B cell (primary cell): ENCODE measurements at regions not wholly inside any gene's neighbourhood (a gene's known extent, or its start where the extent isn't known, plus 50 kb on each side); places are given as distances from the start of the nearest gene placed in this dataset.

Experiments
- ATAC-seq: fragments of 200-7000 bp; cut with Tn5 transposase; one replicate; pipeline ENCODE4 v1.10.0; 2021; ENCODE audit warnings: low read depth, mild to moderate bottlenecking, moderate number of reproducible peaks, moderate library complexity
- CTCF ChIA-PET: fragments of 350-600 bp; sonication (Branson Sonifier 250); formaldehyde crosslinking; loops from one replicate; lab custom pipeline; 2021; ENCODE audit warnings: antibody characterized with exemption, inconsistent platforms; lab: Charles Lee
- POLR2A ChIA-PET: fragments of 350-600 bp; sonication (Branson Sonifier 250); formaldehyde crosslinking; loops from one replicate; lab custom pipeline; 2021; ENCODE audit warnings: antibody characterized with exemption; lab: Charles Lee
- DNase-seq: peaks from one replicate; pipeline ENCODE4 v3.0.0; 2013
- H2AFZ ChIP-seq: 2 replicates; pipeline ENCODE4 v1.6.1; 2012; ENCODE audit warnings: mild to moderate bottlenecking, low read depth, low read length; ENCODE audit not compliant: insufficient read depth, poor library complexity, severe bottlenecking
- H3K27ac ChIP-seq, 2 donors: 1 replicate in 1 of 2; 2 replicates in 1 of 2; pipeline ENCODE4 v1.5.1; 2012 to 2013; ENCODE audit warnings: low read length in 2 of 2, mild to moderate bottlenecking in 2 of 2, moderate library complexity in 1 of 2
- H3K27me3 ChIP-seq, 4 experiments: fragments of 200-600 bp in 1 of 4; sonication (generic) in 1 of 4; replicated peaks in 1 of 4; 1 replicate in 2 of 4; 2 replicates in 2 of 4; pipeline versions ENCODE4 v1.6.1 to v1.7.0; 2013 to 2016; ENCODE audit warnings: low read length in 3 of 4, mild to moderate bottlenecking in 2 of 4, mixed read lengths in 1 of 4, moderate library complexity in 1 of 4; ENCODE audit not compliant: insufficient read depth in 4 of 4, control insufficient read depth in 3 of 4; ENCODE audit errors: control extremely low read depth in 1 of 4
- H3K36me3 ChIP-seq, 2 experiments: replicated peaks in 1 of 2; 1 replicate in 1 of 2; 2 replicates in 1 of 2; pipeline versions ENCODE4 v1.6.1 to v1.7.1; 2013; ENCODE audit warnings: low read length in 1 of 2; ENCODE audit not compliant: insufficient read depth in 2 of 2, control insufficient read depth in 1 of 2; ENCODE audit errors: control extremely low read depth in 1 of 2, extremely low read depth in 1 of 2
- H3K4me1 ChIP-seq, 2 donors: fragments of 200-600 bp in 1 of 2; sonication (generic) in 1 of 2; 1 replicate in 1 of 2; 2 replicates in 1 of 2; pipeline versions ENCODE4 v1.5.1 to v1.6.1; 2013 to 2017; ENCODE audit warnings: low read length in 2 of 2; ENCODE audit not compliant: control insufficient read depth in 2 of 2, insufficient read depth in 2 of 2
- H3K4me2 ChIP-seq: replicated peaks from 2 replicates; pipeline ENCODE3; 2012; ENCODE audit warnings: mild to moderate bottlenecking, low read depth, low read length; ENCODE audit not compliant: poor library complexity, severe bottlenecking
- H3K4me3 ChIP-seq, 5 experiments: fragments of 200-600 bp in 1 of 5; sonication (generic) in 1 of 5; 1 replicate in 3 of 5; 2 replicates in 2 of 5; pipeline versions ENCODE4 v1.5.1 to v1.7.0; 2011 to 2016; ENCODE audit warnings: low read length in 4 of 5, mild to moderate bottlenecking in 4 of 5, low read depth in 2 of 5, control low read depth in 1 of 5, moderate library complexity in 1 of 5; ENCODE audit not compliant: insufficient read depth in 1 of 5; ENCODE audit errors: control extremely low read depth in 1 of 5, extremely low read depth in 1 of 5
- H3K79me2 ChIP-seq: fragments of 200-600 bp; sonication (generic); one replicate; pipeline ENCODE4 v1.6.0; 2016; ENCODE audit warnings: low read length; ENCODE audit not compliant: control insufficient read depth, insufficient read depth
- H3K9ac ChIP-seq: fragments of 200-600 bp; sonication (generic); 2 replicates; pipeline ENCODE4 v1.6.1; 2017; ENCODE audit warnings: mild to moderate bottlenecking, low read length, moderate library complexity
- H3K9me3 ChIP-seq, 3 donors: one replicate each; pipeline versions ENCODE4 v1.6.1 to v1.7.1; 2013; ENCODE audit warnings: low read length in 2 of 3; ENCODE audit not compliant: control insufficient read depth in 2 of 3, insufficient read depth in 1 of 3; ENCODE audit errors: control extremely low read depth in 1 of 3
- H4K20me1 ChIP-seq: 2 replicates; pipeline ENCODE4 v1.6.0; 2012; ENCODE audit warnings: mild to moderate bottlenecking, low read length; ENCODE audit not compliant: insufficient read depth, control insufficient read depth, poor library complexity, severe bottlenecking
- H3K27ac Mint-ChIP-seq: one replicate; pipeline ENCODE4 v1.8.0; 2021; ENCODE audit warnings: mixed read lengths
- H3K27me3 Mint-ChIP-seq: one replicate; pipeline ENCODE4 v1.8.0; 2021; ENCODE audit warnings: mixed read lengths
- H3K4me1 Mint-ChIP-seq: one replicate; pipeline ENCODE4 v1.8.0; 2021; ENCODE audit warnings: mixed read lengths
- H3K4me3 Mint-ChIP-seq: one replicate; pipeline ENCODE4 v1.8.0; 2021; ENCODE audit warnings: mixed read lengths
- H3K9me3 Mint-ChIP-seq: one replicate; pipeline ENCODE4 v1.8.0; 2022; ENCODE audit warnings: mixed read lengths; ENCODE audit not compliant: insufficient read depth
- EZH2 ChIP-seq: IDR thresholded peaks from 2 replicates; pipeline ENCODE4 v1.6.1; 2012; ENCODE audit warnings: borderline replicate concordance, low read depth, mild to moderate bottlenecking, moderate library complexity, low read length; ENCODE audit not compliant: insufficient read depth, poor library complexity, severe bottlenecking
- WGBS: methylation state at CpG from one replicate; pipeline ENCODE4 v1.1.5; 2013; ENCODE audit warnings: missing lambda C conversion rate; ENCODE audit not compliant: insufficient coverage; 5-methylcytosine and 5-hydroxymethylcytosine counted together
- intact Hi-C: fragments of 100-400 bp; cut with micrococcal nuclease; formaldehyde crosslinking; loops from one replicate; pipeline ENCODE4 v1.10.0; 2022
- TF ChIP-seq, protein P1 (sequence below): fragments of 200-600 bp; IDR thresholded peaks from one replicate; pipeline ENCODE4 v1.8.0; 2022; ENCODE audit warnings: antibody characterized with exemption, mild to moderate bottlenecking

DNA sequence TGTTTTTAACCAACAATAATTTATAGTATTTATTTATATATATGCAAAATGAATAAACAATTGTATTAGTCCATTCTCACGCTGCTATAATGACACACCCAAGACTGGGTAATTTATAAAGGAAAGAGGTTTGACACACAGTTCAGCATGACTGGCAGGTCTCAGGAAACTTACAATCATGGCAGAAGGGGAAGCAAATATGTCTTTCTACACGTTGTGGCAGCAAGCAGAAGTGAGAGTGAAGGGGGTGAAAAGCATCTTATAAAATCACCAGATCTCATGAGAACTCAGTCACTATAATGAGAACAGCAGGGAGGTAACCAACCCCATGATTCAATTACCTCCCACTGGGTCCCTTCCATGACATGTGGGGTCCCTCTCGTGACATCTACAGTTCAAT, 162.8 kb upstream of the SLITRK3 start:
- no peak overlapping the region for H3K4me3 Mint-ChIP-seq
- Histone ChIP-seq H3K4me1 (no peaks in the 10 kb centered on the region), H3K4me2 (no peak overlapping the region), H3K9ac (no peak overlapping the region), H3K27me3 (no peaks in the 10 kb centered on the region), H3K4me3 (no peak overlapping the region), H3K36me3 (no peaks in the 10 kb centered on the region), H3K27ac (no peak overlapping the region), H3K79me2 (no peaks in the 10 kb centered on the region), H3K9me3 (no peaks in the 10 kb centered on the region), H4K20me1 (no peaks in the 10 kb centered on the region), H2AFZ (no peak overlapping the region)
- no peaks in the 10 kb centered on the region for H3K4me1 Mint-ChIP-seq
- no peak overlapping the region for H3K27ac Mint-ChIP-seq
- ATAC-seq = no peak
- ChIA-PET CTCF (no interaction called here), POLR2A (no interaction called here)
- H3K27me3 Mint-ChIP-seq = no peaks in the 10 kb centered on the region
- no peak for DNase-seq
- 0% methylated on average over 1 of the region's 3 CpGs for WGBS
- no peak for TF ChIP-seq EZH2
- TF ChIP-seq, protein P1, sequence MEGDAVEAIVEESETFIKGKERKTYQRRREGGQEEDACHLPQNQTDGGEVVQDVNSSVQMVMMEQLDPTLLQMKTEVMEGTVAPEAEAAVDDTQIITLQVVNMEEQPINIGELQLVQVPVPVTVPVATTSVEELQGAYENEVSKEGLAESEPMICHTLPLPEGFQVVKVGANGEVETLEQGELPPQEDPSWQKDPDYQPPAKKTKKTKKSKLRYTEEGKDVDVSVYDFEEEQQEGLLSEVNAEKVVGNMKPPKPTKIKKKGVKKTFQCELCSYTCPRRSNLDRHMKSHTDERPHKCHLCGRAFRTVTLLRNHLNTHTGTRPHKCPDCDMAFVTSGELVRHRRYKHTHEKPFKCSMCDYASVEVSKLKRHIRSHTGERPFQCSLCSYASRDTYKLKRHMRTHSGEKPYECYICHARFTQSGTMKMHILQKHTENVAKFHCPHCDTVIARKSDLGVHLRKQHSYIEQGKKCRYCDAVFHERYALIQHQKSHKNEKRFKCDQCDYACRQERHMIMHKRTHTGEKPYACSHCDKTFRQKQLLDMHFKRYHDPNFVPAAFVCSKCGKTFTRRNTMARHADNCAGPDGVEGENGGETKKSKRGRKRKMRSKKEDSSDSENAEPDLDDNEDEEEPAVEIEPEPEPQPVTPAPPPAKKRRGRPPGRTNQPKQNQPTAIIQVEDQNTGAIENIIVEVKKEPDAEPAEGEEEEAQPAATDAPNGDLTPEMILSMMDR = no peak
- intact Hi-C loops = no loop called here
- H3K9me3 Mint-ChIP-seq = peaks cover 2% of the 10 kb centered on the region

GRCh38 chr3:165355316-165355715, 159.1 kb upstream of the SLITRK3 start:
- Mint-ChIP-seq H3K27ac (no peak overlapping the region), H3K4me1 (no peaks in the 10 kb centered on the region), H3K27me3 (no peaks in the 10 kb centered on the region), H3K4me3 (no peak overlapping the region), H3K9me3 (peaks cover 6% of the 10 kb centered on the region)
- TF ChIP-seq EZH2 = no peak
- TF ChIP-seq, protein P1 = no peak
- CTCF ChIA-PET = no interaction called here
- Histone ChIP-seq H3K27me3 (no peaks in the 10 kb centered on the region), H2AFZ (no peak overlapping the region), H3K4me3 (no peak overlapping the region), H3K36me3 (no peaks in the 10 kb centered on the region), H3K9ac (no peak overlapping the region), H3K9me3 (peaks cover 0 to 3% (median 0%) of the 10 kb centered on the region in 3 donors), H3K79me2 (no peaks in the 10 kb centered on the region), H3K4me1 (no peaks in the 10 kb centered on the region), H3K4me2 (no peak overlapping the region), H3K27ac (no peak overlapping the region), H4K20me1 (no peaks in the 10 kb centered on the region)
- DNase-seq = no peak
- ATAC-seq = no peak
- intact Hi-C loops = no loop called here
- 90% methylated on average over 2 of the region's 5 CpGs for WGBS
- POLR2A ChIA-PET = no interaction called here
